GM21529 (cell line): ENCODE measurements at regions not wholly inside any gene's neighbourhood (a gene's known extent, or its start where the extent isn't known, plus 50 kb on each side); places are given as distances from the start of the nearest gene placed in this dataset.

Experiments
- ATAC-seq: cut with Tn5 transposase; IDR thresholded peaks from one replicate; pipeline ENCODE4 v1.9.1; 2021; ENCODE audit not compliant: unreplicated experiment

DNA sequence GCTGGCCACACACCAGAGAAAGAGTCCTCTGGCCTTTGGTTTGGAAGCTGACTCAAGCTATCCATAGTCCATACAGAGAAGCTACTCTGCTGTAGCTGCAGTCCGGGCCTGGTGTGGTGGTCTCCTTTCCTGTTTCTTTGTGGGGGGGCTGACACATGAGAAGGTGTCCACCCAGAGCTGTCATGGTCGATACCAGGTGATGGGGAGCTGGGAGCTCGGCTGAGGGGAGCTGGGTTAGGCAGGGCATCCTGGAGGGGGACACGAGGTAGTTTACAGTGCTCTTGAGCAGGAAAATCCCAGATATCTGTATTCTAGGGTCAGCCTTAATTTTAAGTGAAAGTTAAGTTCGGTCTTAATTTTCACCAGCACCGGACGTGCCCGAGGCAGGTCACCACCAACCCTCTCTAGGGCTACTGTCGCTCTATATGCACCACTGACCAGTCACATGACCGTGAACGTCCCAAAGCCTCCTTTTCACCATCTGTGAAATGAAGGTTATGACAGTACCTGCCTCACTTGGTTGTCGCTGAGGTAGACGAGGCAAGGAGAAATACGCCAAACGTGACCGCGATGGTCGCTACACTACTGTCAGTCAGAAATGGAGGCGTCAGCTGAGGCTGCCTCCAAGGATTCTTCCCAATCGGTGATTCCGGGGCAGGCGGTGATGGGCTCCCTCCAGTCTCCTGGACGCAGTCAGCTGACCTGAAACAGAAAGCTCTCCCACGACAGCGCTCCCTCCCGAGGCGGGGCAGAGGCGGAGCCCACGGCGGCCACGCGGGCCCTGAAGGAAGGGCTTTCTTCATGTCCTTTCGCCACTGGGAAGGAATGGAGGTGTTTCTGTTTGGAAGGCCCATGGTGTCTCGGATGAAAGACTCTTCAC is 69.4 kb upstream of the SHH start:
- ATAC-seq: no peak

DNA sequence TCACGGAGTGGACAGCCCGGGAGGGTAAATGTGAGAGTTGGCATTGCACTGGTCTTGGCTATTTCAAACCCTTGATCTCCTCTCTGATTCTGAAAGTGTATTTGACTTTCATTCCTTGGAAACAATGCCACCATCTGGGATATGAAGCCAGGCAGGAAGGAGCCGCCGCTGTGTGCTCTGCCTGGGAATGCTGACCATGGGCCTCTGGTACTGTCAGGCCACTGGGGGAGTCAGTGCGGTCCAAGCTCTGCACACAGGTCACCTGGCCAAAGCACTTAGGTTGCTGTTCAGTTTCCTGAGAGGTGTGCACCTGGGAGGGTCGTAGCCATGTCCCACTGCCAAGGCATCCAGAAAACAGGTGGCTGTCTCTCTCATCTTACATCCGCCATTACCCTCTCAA is 68.5 kb upstream of the SHH start:
- ATAC-seq: no peak

DNA sequence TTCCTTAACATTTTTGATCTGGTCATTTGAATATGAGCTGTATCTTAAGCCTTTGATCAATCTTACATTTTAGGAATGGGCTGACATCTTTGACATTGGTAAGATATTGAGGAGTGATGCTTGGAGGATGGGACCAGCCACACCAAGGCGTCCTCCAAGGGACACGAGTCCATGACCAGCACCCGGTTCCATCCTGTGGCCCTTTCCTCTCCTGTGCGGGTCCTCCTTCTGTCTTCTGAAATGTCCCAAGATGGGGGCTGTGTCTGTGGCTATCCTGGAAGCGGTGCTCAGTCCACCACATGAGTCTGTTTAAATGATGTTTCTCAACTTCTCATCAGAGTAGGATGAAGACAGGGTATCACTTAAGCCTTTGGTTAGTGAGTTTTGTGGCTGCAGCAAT is 67.3 kb upstream of the SHH start:
- no peak for ATAC-seq

DNA sequence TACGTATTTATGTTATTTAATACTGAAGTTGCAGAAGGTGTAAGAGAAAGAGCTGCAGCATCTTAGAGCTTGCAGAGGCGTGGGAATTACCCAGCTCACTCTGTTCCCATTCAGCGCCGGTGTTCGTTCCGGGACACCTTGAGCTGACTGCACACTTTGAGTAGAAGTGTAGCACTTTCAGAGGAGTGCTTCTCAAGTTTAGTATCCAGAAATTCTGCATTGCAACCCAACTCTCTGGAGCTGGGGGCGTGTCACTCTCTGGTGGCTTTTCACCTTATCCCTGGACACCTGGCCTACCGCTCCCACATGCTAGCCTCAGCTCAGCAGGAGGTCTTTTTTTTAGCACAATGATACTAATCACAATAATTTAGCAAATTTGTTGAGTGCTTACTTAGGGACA is 66.4 kb upstream of the SHH start:
- ATAC-seq: no peak

DNA sequence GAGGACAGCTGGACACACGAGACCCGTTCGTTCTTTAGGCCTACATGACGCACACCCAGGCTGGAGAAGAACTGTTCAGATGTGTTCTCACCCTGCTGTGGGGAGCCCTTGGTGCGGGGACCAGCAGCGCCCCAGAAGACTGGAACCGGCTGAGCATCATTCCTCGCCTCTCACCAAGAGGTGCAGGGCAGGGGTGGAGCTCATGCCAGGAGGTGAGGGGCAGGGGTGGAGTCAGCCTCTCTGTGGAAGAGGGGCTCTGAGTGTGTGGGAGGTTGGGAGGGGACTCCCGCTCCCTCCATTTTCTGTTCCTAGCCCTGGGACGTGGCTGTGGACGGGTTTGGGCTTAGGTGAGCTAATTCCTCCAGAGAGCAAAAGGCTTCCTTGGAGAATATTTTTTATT is 66.0 kb upstream of the SHH start:
- ATAC-seq: no peak

DNA sequence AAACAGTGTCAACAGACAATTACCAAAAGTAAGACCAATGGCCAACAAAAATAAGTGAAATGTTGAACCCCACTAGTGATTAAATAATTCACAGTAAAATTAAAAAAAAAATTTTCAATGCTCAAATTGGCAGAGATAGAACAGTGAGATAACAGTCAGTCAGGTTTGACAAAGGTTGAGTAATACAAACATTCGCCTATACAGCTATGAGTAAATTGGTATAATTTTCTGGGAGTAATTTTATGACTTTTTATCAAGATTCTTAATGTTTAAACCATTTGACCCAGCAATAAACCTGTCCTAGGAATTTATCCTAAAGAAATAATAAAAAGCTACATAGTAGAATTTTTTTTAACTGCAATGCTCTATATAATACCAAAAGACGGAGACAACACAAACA is 64.9 kb upstream of the SHH start:
- ATAC-seq: no peak

DNA sequence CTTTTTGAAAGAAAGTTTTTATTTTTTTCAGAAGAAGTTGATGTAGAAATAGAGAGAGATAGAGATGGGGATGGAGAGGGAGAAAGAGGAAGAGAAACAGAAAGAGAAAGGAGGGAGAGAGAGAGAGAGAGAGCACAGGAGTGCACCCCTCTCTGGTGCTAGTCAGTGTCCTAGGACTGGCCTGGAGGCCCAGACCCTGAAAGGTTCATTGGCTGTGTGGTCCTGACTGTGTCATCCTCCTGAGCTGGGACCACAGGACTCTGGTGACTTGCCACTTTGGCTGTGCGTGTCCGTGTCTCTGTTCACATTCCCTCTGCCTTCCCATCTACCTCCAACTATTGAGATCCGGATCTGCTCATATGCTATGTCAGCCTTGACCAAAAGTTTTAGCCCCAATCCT is 62.1 kb upstream of the SHH start:
- ATAC-seq: no peak

DNA sequence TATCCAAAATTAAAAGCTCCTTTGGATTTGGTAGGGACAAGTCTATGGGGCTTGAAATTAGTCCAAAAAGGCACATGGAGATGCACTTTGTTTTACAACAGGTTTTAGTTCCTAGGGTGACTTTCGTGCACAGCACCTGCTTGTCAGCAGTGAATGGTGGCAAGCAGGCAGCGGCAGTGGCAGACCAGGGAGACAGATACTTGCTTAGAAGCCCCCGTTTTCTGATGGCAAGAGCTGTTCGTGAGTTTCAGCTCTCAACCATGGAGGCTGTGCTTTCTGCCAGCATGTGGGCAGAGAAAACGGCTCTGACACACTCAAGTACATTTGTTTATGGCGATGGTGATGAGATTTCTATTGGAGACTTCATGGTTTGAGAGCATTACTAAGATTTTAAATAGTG is 61.7 kb upstream of the SHH start:
- ATAC-seq: no peak

DNA sequence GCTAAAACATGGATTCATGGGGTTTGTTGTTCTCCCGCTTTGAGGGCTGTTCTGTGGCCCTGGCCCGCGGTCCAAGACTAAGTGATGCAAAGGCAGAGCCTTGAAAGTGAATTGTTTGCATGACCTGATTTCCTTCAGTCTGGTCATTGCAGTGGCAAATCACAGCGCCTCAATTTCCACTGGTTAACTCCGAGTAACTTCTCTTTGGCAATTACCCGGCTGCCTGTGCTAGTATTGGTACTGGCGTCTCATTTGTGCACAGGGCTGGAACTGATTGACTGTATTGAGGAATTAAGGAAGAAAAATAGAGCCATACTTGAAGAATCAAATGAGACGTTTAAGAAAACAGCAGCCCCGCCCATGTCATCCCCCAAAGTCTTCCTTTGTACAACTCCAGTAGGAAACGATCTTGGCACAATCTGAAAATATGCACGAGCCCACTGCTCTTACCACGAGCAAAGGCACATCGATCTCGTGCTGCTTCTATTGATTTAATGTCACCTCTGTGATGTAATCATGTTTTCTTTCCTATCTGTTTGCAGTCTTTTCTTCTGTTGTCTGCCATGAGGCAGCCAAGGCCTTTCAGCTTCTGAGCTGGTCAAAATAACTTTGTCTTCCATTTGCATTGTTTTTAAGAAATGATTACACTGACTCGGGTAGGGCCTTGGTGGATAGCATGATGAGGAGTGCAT is 60.6 kb upstream of the SHH start:
- ATAC-seq: no peak

DNA sequence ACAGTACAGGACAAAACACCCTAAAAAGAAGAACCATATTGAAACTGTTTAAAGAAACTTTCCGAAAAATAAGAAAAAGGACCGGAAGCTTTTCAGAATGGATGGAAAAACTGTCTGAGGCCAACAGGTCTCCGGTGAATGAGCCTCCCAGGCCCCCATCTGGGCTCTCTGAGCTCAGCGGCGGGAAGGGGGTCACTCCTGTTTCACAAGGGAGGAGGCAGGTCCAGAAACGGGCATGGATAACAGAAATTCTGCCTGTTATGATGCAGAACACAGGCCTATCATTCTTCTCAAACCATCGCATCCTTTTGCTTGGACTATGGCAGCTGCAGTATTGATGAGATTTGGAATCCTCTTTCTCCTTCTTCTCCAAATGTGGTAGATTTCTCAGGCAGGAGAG is 58.9 kb upstream of the SHH start:
- no peak for ATAC-seq

DNA sequence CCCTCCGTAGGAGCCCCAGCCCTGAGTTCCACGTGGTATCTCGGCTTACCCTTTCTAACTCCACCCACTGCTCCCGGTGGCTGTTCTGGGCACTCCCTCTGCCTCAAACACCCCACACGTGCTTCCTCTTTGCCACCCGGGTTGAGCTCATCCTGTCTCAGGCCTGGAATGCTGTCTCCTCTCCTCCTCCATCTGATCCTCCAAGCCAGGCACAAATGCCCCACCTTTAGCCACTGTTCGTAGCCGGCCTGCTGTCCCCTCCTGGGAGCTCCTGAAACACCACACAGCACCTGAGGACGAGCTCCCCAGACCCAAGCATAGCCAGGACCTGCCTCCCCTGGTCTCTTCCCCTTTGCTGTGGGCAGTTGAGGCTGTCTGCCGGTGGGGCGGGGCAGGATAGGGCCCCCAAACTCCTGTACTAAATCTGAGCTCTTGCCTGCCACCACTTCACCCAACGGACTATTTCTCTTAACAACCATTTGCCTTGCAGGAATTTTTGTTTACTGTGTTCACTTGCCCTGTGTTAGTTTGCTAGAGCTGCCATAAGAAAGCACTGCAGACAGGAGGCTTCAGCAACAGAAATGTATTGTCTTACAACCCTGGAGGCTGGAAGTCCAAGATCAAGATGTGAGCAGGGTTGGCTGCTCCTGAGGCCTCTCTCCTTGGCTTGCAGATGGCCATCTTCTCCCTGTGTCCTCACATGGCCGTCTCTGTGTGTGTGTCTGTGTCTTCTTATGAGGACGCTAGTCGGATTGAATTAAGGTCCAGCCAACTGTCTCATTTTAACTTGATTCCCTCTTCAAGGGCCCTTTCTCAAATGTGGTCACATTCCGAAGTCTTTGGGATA is 58.3 kb upstream of the SHH start:
- no peak for ATAC-seq

DNA sequence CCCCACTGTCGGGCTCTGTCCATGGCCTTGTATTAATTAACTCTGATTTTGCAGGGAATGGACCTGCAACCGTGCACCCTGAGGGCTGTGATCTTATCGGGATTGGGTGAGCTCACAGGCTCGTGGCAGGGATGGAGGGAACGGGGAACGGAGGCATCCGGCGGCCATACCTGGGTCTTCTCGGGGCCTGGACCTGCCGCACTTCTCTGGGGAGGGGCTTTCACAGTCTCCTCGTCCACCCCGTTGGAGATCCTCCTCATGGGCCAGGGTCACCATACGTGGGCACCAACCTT is 57.5 kb upstream of the SHH start:
- ATAC-seq: no peak

DNA sequence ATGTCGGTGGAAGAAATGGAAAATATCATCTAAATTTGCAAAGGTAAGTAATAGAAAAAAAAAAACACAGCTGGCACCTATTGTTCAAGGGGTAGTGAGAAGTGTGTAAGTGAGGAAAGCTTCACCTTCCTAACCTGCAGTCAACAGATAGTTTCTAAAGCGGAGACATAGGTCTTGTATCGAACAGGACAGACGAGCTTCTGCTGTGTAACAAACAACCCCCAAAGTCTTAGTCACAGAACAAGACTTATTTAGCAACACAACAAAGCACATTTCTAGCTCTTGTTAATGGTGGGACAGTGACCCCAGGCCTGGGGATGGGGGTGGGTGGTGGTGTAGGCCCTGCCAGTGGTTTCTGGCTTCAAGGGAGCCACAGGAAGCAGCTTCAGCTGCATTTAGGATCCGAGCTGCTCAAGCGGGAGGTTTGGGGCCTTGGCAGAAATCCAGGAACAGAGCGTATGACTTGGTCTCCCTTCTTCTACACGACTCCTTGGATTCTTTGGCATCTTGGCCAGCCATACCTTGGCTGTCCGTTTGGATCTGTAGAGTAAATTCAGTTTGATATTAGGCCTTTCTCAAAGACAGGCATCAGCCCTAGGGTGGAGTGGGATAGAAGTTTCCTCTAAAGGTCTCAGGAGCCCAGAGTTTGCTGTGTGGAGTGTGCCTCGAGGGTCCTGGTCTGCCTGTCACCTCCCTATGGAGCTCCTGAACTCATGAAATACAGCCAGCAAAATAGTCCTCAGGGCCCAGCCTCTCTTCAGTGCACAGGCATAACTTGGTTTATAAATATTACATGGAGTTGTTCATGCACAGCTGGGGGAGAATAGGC is 56.9 kb upstream of the SHH start:
- ATAC-seq: no peak

DNA sequence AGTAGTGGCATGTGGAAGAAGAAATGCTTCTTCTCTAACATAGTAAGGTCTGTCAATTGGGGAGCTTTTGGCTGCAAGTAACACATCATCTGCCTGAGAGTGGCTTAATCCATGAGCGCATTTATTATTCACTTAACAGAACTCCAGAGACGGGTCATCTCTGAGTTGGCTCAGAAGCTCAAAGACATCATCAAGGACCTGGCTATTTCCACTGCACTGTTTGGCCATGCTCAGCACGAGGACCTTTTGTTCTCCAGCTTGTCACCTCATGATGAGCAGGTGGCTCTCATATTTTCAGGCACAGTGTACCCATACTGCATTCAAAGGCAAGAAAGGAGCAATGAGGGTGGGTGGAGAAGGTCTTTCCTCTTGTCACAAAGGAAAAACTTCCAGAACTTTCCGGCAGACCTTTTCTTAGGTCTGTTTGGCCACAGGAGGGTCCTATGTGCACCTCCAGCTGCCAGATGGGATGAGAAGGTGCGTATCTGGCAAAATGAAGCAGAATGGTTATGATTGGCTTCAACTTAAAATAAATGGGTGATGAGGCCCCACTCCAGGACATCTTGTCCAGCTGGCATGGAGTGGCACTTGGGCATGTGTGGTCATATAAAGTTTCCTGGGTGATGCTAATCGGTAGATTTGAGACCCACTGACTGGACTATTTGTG is 55.6 kb upstream of the SHH start:
- ATAC-seq: no peak

DNA sequence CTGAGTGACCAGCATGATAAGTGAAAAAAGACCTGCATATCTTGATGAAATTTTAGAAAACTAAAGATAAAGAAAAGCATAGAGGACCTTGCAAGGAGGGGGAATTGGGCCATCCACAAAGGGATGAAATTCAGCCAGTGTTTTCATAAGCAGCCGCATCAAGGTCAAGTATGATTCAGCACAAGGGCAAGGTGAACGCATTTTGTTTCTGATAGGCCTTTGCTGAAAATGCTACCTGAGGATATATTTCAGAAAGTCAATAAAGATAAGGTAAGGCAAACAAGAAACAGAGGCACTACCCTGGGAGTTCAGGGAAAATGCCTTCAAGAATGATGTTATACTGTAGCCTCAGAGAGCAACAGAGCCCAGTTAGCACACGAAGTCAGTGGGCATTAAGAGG is 55.0 kb upstream of the SHH start:
- no peak for ATAC-seq

DNA sequence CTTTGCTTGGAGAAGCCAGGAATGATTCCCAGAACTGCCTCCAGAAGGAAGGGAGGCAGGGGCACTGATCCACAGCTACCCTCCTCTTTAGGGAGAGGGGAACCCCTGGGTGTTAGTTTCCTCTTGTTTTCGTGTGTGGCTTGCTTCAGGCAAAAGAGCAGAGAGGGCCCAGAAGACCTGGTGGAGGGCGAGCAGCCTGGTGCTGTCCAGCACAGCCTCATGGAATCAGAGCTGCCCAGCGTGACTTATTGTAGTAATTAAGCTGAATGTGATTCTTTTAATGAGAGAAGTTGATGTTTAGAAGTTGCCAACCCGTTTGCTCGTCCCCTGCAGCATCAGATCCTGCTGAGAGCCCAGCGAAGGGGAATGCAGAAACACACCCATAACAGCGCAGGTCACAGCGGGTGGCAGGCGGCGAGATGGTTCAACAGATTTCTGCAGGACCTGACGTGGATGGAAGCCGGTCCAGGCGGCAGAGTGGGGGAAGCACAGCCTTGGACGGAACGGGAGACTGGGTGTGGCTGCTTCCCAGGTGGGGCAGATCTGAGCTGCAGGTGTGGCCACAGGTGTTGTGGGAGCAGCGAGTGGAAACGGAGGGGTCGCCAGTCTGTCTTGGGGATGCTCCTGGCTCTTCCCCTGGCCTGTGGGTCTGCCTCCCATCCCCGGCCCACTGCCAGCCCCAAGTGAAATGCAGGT is 53.7 kb upstream of the SHH start:
- no peak for ATAC-seq

DNA sequence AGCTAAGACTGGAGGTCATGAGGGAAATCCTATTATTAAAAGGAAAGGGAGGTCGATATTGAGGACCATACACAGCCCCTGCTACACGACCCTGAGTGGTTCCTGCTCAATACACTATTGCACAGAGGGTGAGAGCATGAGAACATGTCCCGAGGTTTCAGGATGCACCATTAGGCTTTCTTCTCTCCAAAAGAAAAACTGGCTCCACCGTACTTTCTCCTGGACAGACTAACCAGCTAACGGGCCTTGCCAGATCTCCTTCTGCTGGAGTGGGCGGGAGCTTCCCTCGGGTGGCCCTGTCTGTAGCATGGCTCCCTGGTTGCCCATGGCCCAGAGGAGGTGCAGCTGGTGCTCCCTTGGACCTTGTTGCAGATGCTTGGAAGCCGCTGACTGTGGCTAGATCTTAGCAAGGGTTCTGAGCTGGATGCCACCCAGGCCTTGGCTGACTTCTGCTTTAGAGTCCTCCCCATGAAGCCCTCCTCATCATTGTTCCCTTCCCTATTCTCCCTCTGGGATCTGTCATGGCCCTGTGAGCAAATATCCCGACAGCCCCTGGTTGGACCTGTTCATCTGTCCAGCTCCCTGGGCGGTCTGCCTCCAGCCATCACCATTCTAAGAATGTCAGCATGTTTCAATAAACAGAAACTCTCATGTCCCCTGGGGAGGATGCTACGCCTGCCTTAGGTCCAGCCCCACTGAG is 52.9 kb upstream of the SHH start:
- ATAC-seq: no peak

DNA sequence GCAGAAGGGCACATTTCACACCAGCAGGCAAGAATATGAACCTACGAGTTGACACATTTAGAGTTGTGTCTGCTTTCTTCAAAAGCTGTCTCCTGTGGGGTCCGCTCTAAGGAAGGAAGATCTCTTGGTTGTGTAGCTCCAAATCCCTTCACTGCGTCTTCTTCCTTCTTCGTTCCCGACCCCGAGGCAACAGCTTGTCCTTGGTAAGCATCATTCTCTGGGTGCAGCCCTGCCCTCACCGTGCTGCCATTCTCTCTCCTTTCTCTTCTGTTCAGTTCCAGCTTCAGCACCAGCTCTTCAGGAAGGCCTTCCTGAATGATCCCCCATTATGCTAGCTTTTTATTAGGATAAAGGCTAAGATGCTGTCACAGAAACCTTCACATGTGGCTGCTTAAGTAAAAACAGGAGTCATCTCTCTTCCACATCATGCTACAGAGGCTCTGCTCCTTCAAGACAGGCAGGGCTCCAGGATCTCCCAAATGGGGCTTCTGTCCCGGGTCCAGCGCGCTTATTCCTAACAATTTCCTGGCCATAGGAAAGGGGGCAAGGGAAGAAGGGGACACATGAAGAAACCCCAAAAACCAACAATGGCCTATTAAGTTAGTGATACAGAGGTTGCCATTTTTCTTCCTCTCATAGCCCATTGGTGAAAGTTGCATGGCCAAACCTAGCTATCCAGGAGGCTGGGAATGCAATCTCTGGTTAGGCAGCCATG is 52.2 kb upstream of the SHH start:
- no peak for ATAC-seq

DNA sequence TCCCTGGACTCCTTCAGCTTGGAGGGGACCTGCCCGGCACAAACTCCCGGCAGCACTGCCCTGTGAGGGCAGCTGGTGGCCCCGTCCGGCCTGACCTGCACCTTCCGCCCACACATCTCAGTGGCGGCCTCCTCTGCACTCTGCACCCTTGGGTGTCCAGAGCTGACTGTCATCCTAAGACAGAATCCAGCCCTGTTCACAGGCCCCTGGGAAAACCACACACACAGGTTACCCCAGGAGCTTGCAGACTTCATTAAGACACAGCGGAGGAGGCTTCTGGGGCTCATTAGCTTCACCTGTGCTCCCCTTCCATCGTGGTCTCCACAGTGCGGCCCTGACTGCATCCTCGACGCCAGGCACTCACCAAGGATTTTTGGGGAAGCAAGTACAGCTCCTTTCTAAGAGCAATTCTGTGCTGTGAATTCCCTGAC is 51.5 kb upstream of the SHH start:
- no peak for ATAC-seq
